Hepatocyte (in vitro differentiated cells): ENCODE measurements at regions not wholly inside any gene's neighbourhood (a gene's known extent, or its start where the extent isn't known, plus 50 kb on each side); places are given as distances from the start of the nearest gene placed in this dataset.

Experiments
- DNase-seq: peaks from one replicate; pipeline ENCODE4 v3.0.0-alpha.2; 2016; ENCODE audit warnings: low spot score
- H2AFZ ChIP-seq: fragments of 200-600 bp; sonication (generic); 2 replicates; pipeline ENCODE4 v1.6.0; 2016; ENCODE audit warnings: antibody characterized with exemption, mild to moderate bottlenecking
- H3K27ac ChIP-seq: fragments of 200-600 bp; sonication (generic); 2 replicates; pipeline ENCODE4 v1.5.1; 2016; ENCODE audit warnings: mild to moderate bottlenecking
- H3K27me3 ChIP-seq: fragments of 200-600 bp; sonication (generic); 2 replicates; pipeline ENCODE4 v1.6.1; 2016
- H3K36me3 ChIP-seq: fragments of 200-600 bp; sonication (generic); replicated peaks from 2 replicates; pipeline ENCODE4 v1.5.1; 2016; ENCODE audit warnings: low read depth; ENCODE audit not compliant: insufficient read depth
- H3K4me1 ChIP-seq: fragments of 200-600 bp; sonication (generic); 2 replicates; pipeline ENCODE4 v1.5.1; 2016; ENCODE audit warnings: mild to moderate bottlenecking, moderate library complexity; ENCODE audit not compliant: insufficient read depth
- H3K4me2 ChIP-seq: fragments of 200-600 bp; sonication (generic); 2 replicates; pipeline ENCODE4 v1.6.0; 2016
- H3K4me3 ChIP-seq: fragments of 200-600 bp; sonication (generic); 2 replicates; pipeline ENCODE4 v1.5.1; 2016; ENCODE audit warnings: mild to moderate bottlenecking
- H3K79me2 ChIP-seq: fragments of 200-600 bp; sonication (generic); 2 replicates; pipeline ENCODE4 v1.6.0; 2017; ENCODE audit warnings: mild to moderate bottlenecking
- H3K9me2 ChIP-seq: fragments of 200-600 bp; sonication (generic); replicated peaks from 2 replicates; pipeline ENCODE4 v1.6.0; 2017; ENCODE audit warnings: mild to moderate bottlenecking; ENCODE audit not compliant: insufficient read depth
- H3K9me3 ChIP-seq: fragments of 200-600 bp; sonication (generic); 2 replicates; pipeline ENCODE4 v1.5.1; 2016; ENCODE audit warnings: low read depth, mild to moderate bottlenecking
- H4K20me1 ChIP-seq: fragments of 200-600 bp; sonication (generic); 2 replicates; pipeline ENCODE4 v1.6.0; 2016; ENCODE audit warnings: mild to moderate bottlenecking; ENCODE audit not compliant: insufficient read depth, poor library complexity, severe bottlenecking
- CTCF ChIP-seq: fragments of 200-600 bp; sonication (generic); IDR thresholded peaks from 2 replicates; pipeline ENCODE4 v1.5.1; 2016; ENCODE audit warnings: antibody characterized with exemption, mild to moderate bottlenecking; ENCODE audit not compliant: poor library complexity
- EZH2 ChIP-seq: fragments of 200-600 bp; sonication (generic); IDR thresholded peaks from 2 replicates; pipeline ENCODE4 v1.6.1; 2016; ENCODE audit warnings: antibody characterized with exemption, mild to moderate bottlenecking, borderline replicate concordance
- EZH2phosphoT487 ChIP-seq: fragments of 200-600 bp; sonication (generic); IDR thresholded peaks from one replicate; pipeline ENCODE4 v1.6.1; 2018; ENCODE audit warnings: antibody characterized with exemption, mild to moderate bottlenecking, low read depth, moderate library complexity; ENCODE audit not compliant: unreplicated experiment, severe bottlenecking
- WGBS: methylation state at CpG from one replicate; pipeline ENCODE4 v1.1.6; 2016; ENCODE audit warnings: low lambda C conversion rate; ENCODE audit errors: missing lambda C conversion rate; 5-methylcytosine and 5-hydroxymethylcytosine counted together

GRCh38 chr15:96070636-96071035, 259.9 kb upstream of the NR2F2 start:
- Histone ChIP-seq H3K27me3 (no peaks in the 10 kb centered on the region), H3K4me3 (no peak overlapping the region), H3K4me2 (no peak overlapping the region), H4K20me1 (no peaks in the 10 kb centered on the region), H3K9me3 (no peaks in the 10 kb centered on the region), H3K36me3 (no peaks in the 10 kb centered on the region), H2AFZ (no peak overlapping the region), H3K9me2 (no peaks in the 10 kb centered on the region), H3K4me1 (no peaks in the 10 kb centered on the region), H3K27ac (no peak overlapping the region), H3K79me2 (no peaks in the 10 kb centered on the region)
- DNase-seq: no peak
- TF ChIP-seq EZH2phosphoT487 (no peak), CTCF (no peak), EZH2 (no peak)
- 85% methylated on average over 8 of the region's 8 CpGs for WGBS

- no peaks in the 10 kb centered on the region for H4K20me1 ChIP-seq
- no peak overlapping the region for H3K4me3 ChIP-seq
- no peaks in the 10 kb centered on the region for H3K9me2 ChIP-seq
- no peaks in the 10 kb centered on the region for H3K36me3 ChIP-seq
- no peaks in the 10 kb centered on the region for H3K79me2 ChIP-seq
- WGBS: 93% methylated on average over 2 of the region's 2 CpGs
- no peak for DNase-seq
- H3K9me3 ChIP-seq: no peaks in the 10 kb centered on the region
- no peaks in the 10 kb centered on the region for H3K27me3 ChIP-seq
- no peak overlapping the region for H3K4me2 ChIP-seq
- H3K4me1 ChIP-seq: no peaks in the 10 kb centered on the region
- no peak overlapping the region for H2AFZ ChIP-seq
- TF ChIP-seq EZH2phosphoT487: no peak
- no peak for TF ChIP-seq CTCF
- no peak for TF ChIP-seq EZH2
- no peak overlapping the region for H3K27ac ChIP-seq
These were observed 257.7 kb upstream of the NR2F2 start for GRCh38 chr15:96072821-96073220.

GRCh38 chr15:96073908-96074307, 256.6 kb upstream of the NR2F2 start:
- 98% methylated on average over 4 of the region's 4 CpGs for WGBS
- no peaks in the 10 kb centered on the region for H3K9me3 ChIP-seq
- no peak overlapping the region for H2AFZ ChIP-seq
- no peaks in the 10 kb centered on the region for H4K20me1 ChIP-seq
- no peaks in the 10 kb centered on the region for H3K79me2 ChIP-seq
- H3K36me3 ChIP-seq: no peaks in the 10 kb centered on the region
- H3K4me2 ChIP-seq: no peak overlapping the region
- H3K9me2 ChIP-seq: no peaks in the 10 kb centered on the region
- H3K27ac ChIP-seq: no peak overlapping the region
- TF ChIP-seq EZH2 (no peak), CTCF (no peak), EZH2phosphoT487 (no peak)
- no peak for DNase-seq
- H3K27me3 ChIP-seq: no peaks in the 10 kb centered on the region
- no peaks in the 10 kb centered on the region for H3K4me1 ChIP-seq
- no peak overlapping the region for H3K4me3 ChIP-seq

GRCh38 chr15:96075895-96076294, 254.6 kb upstream of the NR2F2 start:
- no peaks in the 10 kb centered on the region for H3K4me1 ChIP-seq

More at GRCh38 chr15:96075895-96076294, 254.6 kb upstream of the NR2F2 start:
- Histone ChIP-seq H3K79me2 (no peaks in the 10 kb centered on the region), H2AFZ (no peak overlapping the region), H3K27ac (no peak overlapping the region), H3K4me2 (no peak overlapping the region), H3K4me3 (no peak overlapping the region), H3K27me3 (no peaks in the 10 kb centered on the region), H3K36me3 (no peaks in the 10 kb centered on the region), H3K9me2 (no peaks in the 10 kb centered on the region), H4K20me1 (no peaks in the 10 kb centered on the region), H3K9me3 (no peaks in the 10 kb centered on the region)
- 88% methylated on average over 2 of the region's 2 CpGs for WGBS
- no peak for TF ChIP-seq CTCF
- TF ChIP-seq EZH2: no peak
- no peak for TF ChIP-seq EZH2phosphoT487
- DNase-seq: no peak
